ENCODE measurements at regions not wholly inside any gene's neighbourhood (a gene's known extent, or its start where the extent isn't known, plus 50 kb on each side); places are given as distances from the start of the nearest gene placed in this dataset.

GRCh38 chr3:178446059-178446458 lies 90.2 kb upstream of the KCNMB2 start:
- TF ChIP-seq REST (IDR thresholded peaks at IDR 0.05; ENCODE audit: borderline replicate concordance) = no peak
- no peak for TF ChIP-seq CTCF (IDR thresholded peaks at IDR 0.05; ENCODE audit: poor library complexity, severe bottlenecking)
- no peak for TF ChIP-seq POLR2AphosphoS5 (IDR thresholded peaks at IDR 0.05)
- no peak for TF ChIP-seq EP300 (conservative IDR thresholded peaks at IDR 0.05; ENCODE audit: poor library complexity, severe bottlenecking)
- TF ChIP-seq RAD21 (conservative IDR thresholded peaks at IDR 0.05) = no peak
- TF ChIP-seq EZH2 (IDR thresholded peaks at IDR 0.05; ENCODE audit: borderline replicate concordance, insufficient read depth, low read length, poor library complexity, severe bottlenecking) = no peak
- no peak for TF ChIP-seq SMC3 (conservative IDR thresholded peaks at IDR 0.05; ENCODE audit: poor library complexity)

Data from neural cell (in vitro differentiated cells).